ENCODE measurements at regions not wholly inside any gene's neighbourhood (a gene's known extent, or its start where the extent isn't known, plus 50 kb on each side); places are given as distances from the start of the nearest gene placed in this dataset.

GRCh38 chr11:37087650-37088572 lies 489.9 kb upstream of the RAG2 start:
- no peak for DNase-seq (ENCODE audit: low read depth)
- TF ChIP-seq CTCF (conservative IDR thresholded peaks at IDR 0.05; ENCODE audit: low read depth, low read length), result no peak
- H3K4me3 ChIP-seq (ENCODE audit: low read depth, low read length), result no peak overlapping the region

- no peak overlapping the region for H3K4me3 ChIP-seq (ENCODE audit: low read depth, low read length)
- no peak for DNase-seq (ENCODE audit: low read depth)
- no peak for TF ChIP-seq CTCF (conservative IDR thresholded peaks at IDR 0.05; ENCODE audit: low read depth, low read length)
Observed at GRCh38 chr11:37078521-37078920, 480.5 kb upstream of the RAG2 start.

GRCh38 chr11:37076866-37077265 lies 478.8 kb upstream of the RAG2 start:
- no peak for DNase-seq (ENCODE audit: low read depth)
- H3K4me3 ChIP-seq (ENCODE audit: low read depth, low read length), result no peak overlapping the region
- no peak for TF ChIP-seq CTCF (conservative IDR thresholded peaks at IDR 0.05; ENCODE audit: low read depth, low read length)

- DNase-seq (ENCODE audit: low read depth), result no peak
- no peak overlapping the region for H3K4me3 ChIP-seq (ENCODE audit: low read depth, low read length)
- no peak for TF ChIP-seq CTCF (conservative IDR thresholded peaks at IDR 0.05; ENCODE audit: low read depth, low read length)
Observed at GRCh38 chr11:37072538-37073055, 474.6 kb upstream of the RAG2 start.

- H3K4me3 ChIP-seq (ENCODE audit: low read depth, low read length), result no peak overlapping the region
- DNase-seq (ENCODE audit: low read depth), result no peak
- no peak for TF ChIP-seq CTCF (conservative IDR thresholded peaks at IDR 0.05; ENCODE audit: low read depth, low read length)
Observed at GRCh38 chr11:37050311-37050710, 452.3 kb upstream of the RAG2 start.

- no peak for TF ChIP-seq CTCF (conservative IDR thresholded peaks at IDR 0.05; ENCODE audit: low read depth, low read length)
- H3K4me3 ChIP-seq (ENCODE audit: low read depth, low read length), result no peak overlapping the region
- no peak for DNase-seq (ENCODE audit: low read depth)
Observed at GRCh38 chr11:37040921-37041320, 442.9 kb upstream of the RAG2 start.
